ENCODE measurements at regions not wholly inside any gene's neighbourhood (a gene's known extent, or its start where the extent isn't known, plus 50 kb on each side); places are given as distances from the start of the nearest gene placed in this dataset.

- Histone ChIP-seq H3K4me1 (ENCODE audit: control insufficient read depth, insufficient read depth, low read length, poor library complexity, severe bottlenecking) (no peaks in the 10 kb centered on the region), H3K9me3 (ENCODE audit: control insufficient read depth, low read length) (no peaks in the 10 kb centered on the region), H3K27ac (ENCODE audit: insufficient read depth, low read length, poor library complexity, severe bottlenecking) (no peak overlapping the region), H3K4me3 (ENCODE audit: insufficient read depth, low read depth, low read length, poor library complexity, severe bottlenecking) (no peak overlapping the region), H3K27me3 (replicated peaks; ENCODE audit: control insufficient read depth, insufficient read depth, low read length, poor library complexity, severe bottlenecking) (peaks cover 2% of the 10 kb centered on the region), H3K36me3 (ENCODE audit: control insufficient read depth, insufficient read depth, low read length) (no peaks in the 10 kb centered on the region)
- DNase-seq, result no peak
Observed at GRCh38 chr5:39586185-39586584, 161.4 kb upstream of the DAB2 start.

DNA sequence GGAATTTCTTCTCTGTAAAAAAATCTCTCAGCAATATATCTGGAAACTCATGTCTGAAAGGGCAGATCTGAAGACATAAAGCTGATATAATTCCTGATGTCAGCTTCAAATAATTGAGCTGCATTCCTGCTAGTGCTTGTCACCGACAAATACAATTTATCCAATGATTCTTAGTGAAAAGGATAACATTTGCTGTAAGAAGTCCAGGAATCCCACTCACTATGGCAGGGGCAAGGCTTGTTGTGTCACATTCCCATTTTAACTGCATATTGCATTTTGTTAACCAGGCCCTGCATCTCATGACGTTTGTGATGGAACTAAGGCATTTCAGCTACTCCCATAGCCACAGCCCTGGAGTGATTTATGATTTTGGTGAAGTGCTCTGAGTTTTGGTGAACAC, 160.1 kb upstream of the DAB2 start:
- Histone ChIP-seq H3K4me3 (ENCODE audit: insufficient read depth, low read depth, low read length, poor library complexity, severe bottlenecking) (no peak overlapping the region), H3K9me3 (ENCODE audit: control insufficient read depth, low read length) (no peaks in the 10 kb centered on the region), H3K36me3 (ENCODE audit: control insufficient read depth, insufficient read depth, low read length) (no peaks in the 10 kb centered on the region), H3K27me3 (replicated peaks; ENCODE audit: control insufficient read depth, insufficient read depth, low read length, poor library complexity, severe bottlenecking) (peaks cover 2% of the 10 kb centered on the region), H3K4me1 (ENCODE audit: control insufficient read depth, insufficient read depth, low read length, poor library complexity, severe bottlenecking) (no peaks in the 10 kb centered on the region), H3K27ac (ENCODE audit: insufficient read depth, low read length, poor library complexity, severe bottlenecking) (no peak overlapping the region)
- DNase-seq, result no peak

DNA sequence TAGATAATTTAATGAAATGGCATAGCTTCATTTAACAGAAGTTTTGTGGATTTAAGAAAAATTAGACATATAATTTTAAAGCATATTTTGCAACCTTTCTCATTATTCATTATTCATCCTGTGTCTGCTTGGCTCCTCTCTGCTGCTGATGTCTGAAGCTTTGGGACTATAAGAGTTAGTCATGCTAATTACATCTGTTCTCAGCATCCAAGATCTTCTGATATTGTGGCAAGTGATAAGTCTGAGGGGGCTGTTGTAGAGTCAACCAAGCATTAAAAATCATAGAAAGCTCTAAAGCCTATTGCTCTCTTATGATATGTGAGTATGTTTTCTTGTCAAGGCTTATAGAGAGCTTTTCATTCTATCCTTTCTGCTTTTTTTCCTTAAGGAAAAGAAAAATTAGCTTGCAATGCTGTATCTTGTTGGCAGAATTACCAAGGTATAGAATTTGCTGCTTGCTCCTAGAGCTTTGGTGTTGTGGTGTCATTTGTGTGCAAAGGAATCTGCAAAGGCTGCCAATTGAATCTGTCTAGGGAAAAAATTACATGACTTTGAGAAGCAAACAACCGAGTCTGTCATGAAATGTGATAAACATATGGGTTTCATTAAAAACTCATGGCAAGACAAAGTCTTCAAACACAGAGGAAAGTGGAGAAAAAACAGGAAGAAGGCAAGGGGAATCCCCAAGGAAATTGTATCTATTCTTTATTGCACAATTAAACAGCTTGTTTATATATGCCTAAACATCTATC, 156.1 kb upstream of the DAB2 start:
- peaks cover 2% of the 10 kb centered on the region for H3K27me3 ChIP-seq (replicated peaks; ENCODE audit: control insufficient read depth, insufficient read depth, low read length, poor library complexity, severe bottlenecking)
- DNase-seq, result no peak
- H3K9me3 ChIP-seq (ENCODE audit: control insufficient read depth, low read length), result no peaks in the 10 kb centered on the region
- H3K36me3 ChIP-seq (ENCODE audit: control insufficient read depth, insufficient read depth, low read length), result no peaks in the 10 kb centered on the region
- H3K4me1 ChIP-seq (ENCODE audit: control insufficient read depth, insufficient read depth, low read length, poor library complexity, severe bottlenecking), result no peaks in the 10 kb centered on the region
- H3K4me3 ChIP-seq (ENCODE audit: insufficient read depth, low read depth, low read length, poor library complexity, severe bottlenecking), result no peak overlapping the region
- H3K27ac ChIP-seq (ENCODE audit: insufficient read depth, low read length, poor library complexity, severe bottlenecking), result no peak overlapping the region

- Histone ChIP-seq H3K27ac (ENCODE audit: insufficient read depth, low read length, poor library complexity, severe bottlenecking) (no peak overlapping the region), H3K27me3 (replicated peaks; ENCODE audit: control insufficient read depth, insufficient read depth, low read length, poor library complexity, severe bottlenecking) (no peaks in the 10 kb centered on the region), H3K4me3 (ENCODE audit: insufficient read depth, low read depth, low read length, poor library complexity, severe bottlenecking) (no peak overlapping the region), H3K4me1 (ENCODE audit: control insufficient read depth, insufficient read depth, low read length, poor library complexity, severe bottlenecking) (no peaks in the 10 kb centered on the region), H3K36me3 (ENCODE audit: control insufficient read depth, insufficient read depth, low read length) (no peaks in the 10 kb centered on the region), H3K9me3 (ENCODE audit: control insufficient read depth, low read length) (no peaks in the 10 kb centered on the region)
- DNase-seq, result no peak
Observed at GRCh38 chr5:39579750-39580149, 155.0 kb upstream of the DAB2 start.

DNA sequence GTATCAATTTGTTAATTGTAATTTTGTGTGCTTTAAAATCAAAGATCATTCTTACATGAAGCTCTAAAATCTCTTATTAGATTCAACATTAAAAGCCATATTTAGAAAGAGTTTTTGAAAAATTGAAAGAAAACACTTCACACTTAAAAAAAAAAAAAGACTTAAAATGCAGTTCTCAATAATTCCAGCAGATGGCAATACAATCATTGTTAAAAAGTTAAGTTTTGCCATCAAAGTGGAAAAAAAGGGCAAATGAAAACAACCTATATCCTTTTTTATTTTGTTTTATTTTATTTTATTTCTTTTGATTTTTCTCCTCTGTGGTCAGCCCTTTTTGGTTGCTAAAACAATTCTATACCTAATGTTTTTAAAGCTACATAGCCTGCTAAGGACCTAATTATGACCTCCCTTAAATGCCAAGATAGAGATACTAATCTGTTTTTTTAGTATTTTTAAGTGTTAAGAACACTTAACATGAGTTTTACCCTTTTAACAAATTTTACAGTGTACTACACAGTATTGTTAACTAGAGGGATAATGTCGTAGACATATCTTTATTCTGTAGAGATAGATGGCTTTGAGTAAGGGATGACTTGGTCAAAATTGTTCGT, 154.2 kb upstream of the DAB2 start:
- Histone ChIP-seq H3K36me3 (ENCODE audit: control insufficient read depth, insufficient read depth, low read length) (no peaks in the 10 kb centered on the region), H3K27me3 (replicated peaks; ENCODE audit: control insufficient read depth, insufficient read depth, low read length, poor library complexity, severe bottlenecking) (no peaks in the 10 kb centered on the region)

DNA sequence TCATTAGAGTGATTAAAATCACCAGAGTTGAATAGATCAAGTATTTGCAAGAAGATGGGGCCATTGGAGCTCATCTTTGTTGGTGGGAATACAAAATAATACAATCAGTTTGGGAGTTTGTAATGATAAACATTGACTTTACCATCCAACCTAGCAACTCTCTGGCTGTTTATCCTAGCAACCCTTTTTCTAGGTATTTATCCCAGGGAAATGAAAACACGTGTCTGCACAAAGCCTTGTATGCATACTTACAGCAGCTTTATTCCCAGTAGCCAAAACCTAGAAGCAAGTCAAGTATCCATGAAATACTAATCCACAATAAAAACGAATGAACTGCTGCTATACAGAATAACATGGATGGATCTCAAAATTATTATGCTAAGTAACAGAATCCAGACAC, 152.7 kb upstream of the DAB2 start:
- H3K36me3 ChIP-seq (ENCODE audit: control insufficient read depth, insufficient read depth, low read length), result no peaks in the 10 kb centered on the region
- no peak for DNase-seq
- no peak overlapping the region for H3K27ac ChIP-seq (ENCODE audit: insufficient read depth, low read length, poor library complexity, severe bottlenecking)
- no peaks in the 10 kb centered on the region for H3K9me3 ChIP-seq (ENCODE audit: control insufficient read depth, low read length)
- H3K27me3 ChIP-seq (replicated peaks; ENCODE audit: control insufficient read depth, insufficient read depth, low read length, poor library complexity, severe bottlenecking), result no peaks in the 10 kb centered on the region
- no peak overlapping the region for H3K4me3 ChIP-seq (ENCODE audit: insufficient read depth, low read depth, low read length, poor library complexity, severe bottlenecking)
- H3K4me1 ChIP-seq (ENCODE audit: control insufficient read depth, insufficient read depth, low read length, poor library complexity, severe bottlenecking), result no peaks in the 10 kb centered on the region

More for the DNA sequence above, 154.2 kb upstream of the DAB2 start:
- H3K4me3 ChIP-seq (ENCODE audit: insufficient read depth, low read depth, low read length, poor library complexity, severe bottlenecking), result no peak overlapping the region
- H3K27ac ChIP-seq (ENCODE audit: insufficient read depth, low read length, poor library complexity, severe bottlenecking), result no peak overlapping the region
- no peaks in the 10 kb centered on the region for H3K4me1 ChIP-seq (ENCODE audit: control insufficient read depth, insufficient read depth, low read length, poor library complexity, severe bottlenecking)
- no peak for DNase-seq
- no peaks in the 10 kb centered on the region for H3K9me3 ChIP-seq (ENCODE audit: control insufficient read depth, low read length)

GRCh38 chr5:39570403-39571027, 145.7 kb upstream of the DAB2 start:
- Histone ChIP-seq H3K36me3 (ENCODE audit: control insufficient read depth, insufficient read depth, low read length) (no peaks in the 10 kb centered on the region), H3K27me3 (replicated peaks; ENCODE audit: control insufficient read depth, insufficient read depth, low read length, poor library complexity, severe bottlenecking) (no peaks in the 10 kb centered on the region), H3K4me1 (ENCODE audit: control insufficient read depth, insufficient read depth, low read length, poor library complexity, severe bottlenecking) (no peaks in the 10 kb centered on the region), H3K27ac (ENCODE audit: insufficient read depth, low read length, poor library complexity, severe bottlenecking) (no peak overlapping the region), H3K4me3 (ENCODE audit: insufficient read depth, low read depth, low read length, poor library complexity, severe bottlenecking) (no peak overlapping the region), H3K9me3 (ENCODE audit: control insufficient read depth, low read length) (no peaks in the 10 kb centered on the region)
- DNase-seq, result no peak

DNA sequence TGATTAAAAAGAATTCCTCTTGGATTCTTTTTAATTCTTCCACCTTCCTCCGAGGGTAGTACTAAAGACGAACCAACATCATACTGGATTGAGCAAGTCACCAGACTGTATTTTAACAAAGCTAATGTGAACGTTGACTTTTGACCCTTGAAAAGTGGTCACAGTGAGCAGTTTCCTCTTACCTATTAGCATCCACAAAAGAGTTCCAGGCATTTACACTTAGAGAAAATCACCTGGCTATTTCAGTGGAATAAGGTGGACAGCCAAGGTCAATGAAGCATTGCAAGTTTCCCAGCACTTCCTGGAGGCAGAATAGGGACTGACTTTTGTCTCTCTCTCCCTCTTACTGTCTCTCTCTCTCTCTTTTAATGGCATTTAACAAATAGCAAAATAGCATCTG, 145.1 kb upstream of the DAB2 start:
- Histone ChIP-seq H3K27ac (ENCODE audit: insufficient read depth, low read length, poor library complexity, severe bottlenecking) (no peak overlapping the region), H3K4me1 (ENCODE audit: control insufficient read depth, insufficient read depth, low read length, poor library complexity, severe bottlenecking) (no peaks in the 10 kb centered on the region), H3K9me3 (ENCODE audit: control insufficient read depth, low read length) (no peaks in the 10 kb centered on the region), H3K4me3 (ENCODE audit: insufficient read depth, low read depth, low read length, poor library complexity, severe bottlenecking) (no peak overlapping the region), H3K27me3 (replicated peaks; ENCODE audit: control insufficient read depth, insufficient read depth, low read length, poor library complexity, severe bottlenecking) (no peaks in the 10 kb centered on the region), H3K36me3 (ENCODE audit: control insufficient read depth, insufficient read depth, low read length) (no peaks in the 10 kb centered on the region)
- DNase-seq, result no peak

DNA sequence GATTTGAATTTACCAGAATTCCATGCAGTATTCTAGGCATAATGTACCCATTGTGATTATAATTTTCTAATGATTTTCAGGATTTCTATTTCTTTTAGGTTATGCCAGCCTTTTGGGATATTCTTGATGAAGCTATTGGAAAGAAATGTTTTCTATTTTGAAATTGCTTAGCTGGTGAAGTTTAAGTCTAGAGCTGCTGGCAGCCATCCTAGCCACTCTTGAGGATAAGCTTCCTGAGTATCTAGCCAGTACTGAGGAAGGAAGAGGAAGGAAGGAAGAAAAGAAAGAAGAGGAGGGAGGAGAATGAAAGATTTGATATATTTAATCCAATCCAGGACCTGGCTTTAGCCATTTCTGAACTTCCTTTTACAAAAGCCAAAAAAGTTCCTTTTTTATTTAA, 142.1 kb upstream of the DAB2 start:
- Histone ChIP-seq H3K9me3 (ENCODE audit: control insufficient read depth, low read length) (no peaks in the 10 kb centered on the region), H3K27ac (ENCODE audit: insufficient read depth, low read length, poor library complexity, severe bottlenecking) (no peak overlapping the region), H3K36me3 (ENCODE audit: control insufficient read depth, insufficient read depth, low read length) (no peaks in the 10 kb centered on the region), H3K4me3 (ENCODE audit: insufficient read depth, low read depth, low read length, poor library complexity, severe bottlenecking) (no peak overlapping the region), H3K4me1 (ENCODE audit: control insufficient read depth, insufficient read depth, low read length, poor library complexity, severe bottlenecking) (no peaks in the 10 kb centered on the region), H3K27me3 (replicated peaks; ENCODE audit: control insufficient read depth, insufficient read depth, low read length, poor library complexity, severe bottlenecking) (peaks cover 4% of the 10 kb centered on the region)
- DNase-seq, result no peak

- Histone ChIP-seq H3K9me3 (ENCODE audit: control insufficient read depth, low read length) (no peaks in the 10 kb centered on the region), H3K4me3 (ENCODE audit: insufficient read depth, low read depth, low read length, poor library complexity, severe bottlenecking) (no peak overlapping the region), H3K27me3 (replicated peaks; ENCODE audit: control insufficient read depth, insufficient read depth, low read length, poor library complexity, severe bottlenecking) (peaks cover 7% of the 10 kb centered on the region), H3K27ac (ENCODE audit: insufficient read depth, low read length, poor library complexity, severe bottlenecking) (no peak overlapping the region), H3K36me3 (ENCODE audit: control insufficient read depth, insufficient read depth, low read length) (no peaks in the 10 kb centered on the region), H3K4me1 (ENCODE audit: control insufficient read depth, insufficient read depth, low read length, poor library complexity, severe bottlenecking) (no peaks in the 10 kb centered on the region)
- no peak for DNase-seq
Observed at GRCh38 chr5:39566029-39566428, 141.2 kb upstream of the DAB2 start.

Data from effector memory CD4-positive, alpha-beta T cell (primary cell).